NB4 (cell line): ENCODE measurements at regions not wholly inside any gene's neighbourhood (a gene's known extent, or its start where the extent isn't known, plus 50 kb on each side); places are given as distances from the start of the nearest gene placed in this dataset.
"Not testable (repeated sequence)": the region's sequence is repeated elsewhere in the genome, so short reads cannot be mapped to it uniquely, and the experiment has no call there.

ENCODE experiments used
- POLR2A ChIP-seq: IDR thresholded peaks from 2 replicates; pipeline ENCODE4 v1.6.1; 2011; ENCODE audit warnings: mild to moderate bottlenecking; ENCODE audit not compliant: insufficient read length; ENCODE audit errors: extremely low read depth
- TF ChIP-seq, protein P1 (sequence below): IDR thresholded peaks from one replicate; pipeline ENCODE4 v1.5.1; 2012; ENCODE audit warnings: low read depth, low read length

- TF ChIP-seq POLR2A: not testable (repeated sequence)
- TF ChIP-seq, protein P1, sequence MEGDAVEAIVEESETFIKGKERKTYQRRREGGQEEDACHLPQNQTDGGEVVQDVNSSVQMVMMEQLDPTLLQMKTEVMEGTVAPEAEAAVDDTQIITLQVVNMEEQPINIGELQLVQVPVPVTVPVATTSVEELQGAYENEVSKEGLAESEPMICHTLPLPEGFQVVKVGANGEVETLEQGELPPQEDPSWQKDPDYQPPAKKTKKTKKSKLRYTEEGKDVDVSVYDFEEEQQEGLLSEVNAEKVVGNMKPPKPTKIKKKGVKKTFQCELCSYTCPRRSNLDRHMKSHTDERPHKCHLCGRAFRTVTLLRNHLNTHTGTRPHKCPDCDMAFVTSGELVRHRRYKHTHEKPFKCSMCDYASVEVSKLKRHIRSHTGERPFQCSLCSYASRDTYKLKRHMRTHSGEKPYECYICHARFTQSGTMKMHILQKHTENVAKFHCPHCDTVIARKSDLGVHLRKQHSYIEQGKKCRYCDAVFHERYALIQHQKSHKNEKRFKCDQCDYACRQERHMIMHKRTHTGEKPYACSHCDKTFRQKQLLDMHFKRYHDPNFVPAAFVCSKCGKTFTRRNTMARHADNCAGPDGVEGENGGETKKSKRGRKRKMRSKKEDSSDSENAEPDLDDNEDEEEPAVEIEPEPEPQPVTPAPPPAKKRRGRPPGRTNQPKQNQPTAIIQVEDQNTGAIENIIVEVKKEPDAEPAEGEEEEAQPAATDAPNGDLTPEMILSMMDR: not testable (repeated sequence)
Measured at GRCh38 chrX:138778576-138778909, 67.0 kb upstream of the FGF13 start.
